HG03460 (cell line): ENCODE measurements at regions not wholly inside any gene's neighbourhood (a gene's known extent, or its start where the extent isn't known, plus 50 kb on each side); places are given as distances from the start of the nearest gene placed in this dataset.

Experiments used
- ATAC-seq: cut with Tn5 transposase; IDR thresholded peaks from one replicate; pipeline ENCODE4 v1.9.1; 2021; ENCODE audit not compliant: unreplicated experiment

- ATAC-seq = no peak
These were observed 958.5 kb downstream of the BRD1 start for GRCh38 chr22:48869161-48869560.

GRCh38 chr22:48868554-48868953 lies 959.1 kb downstream of the BRD1 start:
- no peak for ATAC-seq

GRCh38 chr22:48867891-48868290 lies 959.8 kb downstream of the BRD1 start:
- no peak for ATAC-seq

GRCh38 chr22:48866906-48867681 lies 960.6 kb downstream of the BRD1 start:
- no peak for ATAC-seq

- ATAC-seq = no peak
These were observed 962.9 kb downstream of the BRD1 start for GRCh38 chr22:48864748-48865147.

GRCh38 chr22:48863965-48864528 lies 963.6 kb downstream of the BRD1 start:
- no peak for ATAC-seq

GRCh38 chr22:48860557-48860956 lies 967.1 kb downstream of the BRD1 start:
- no peak for ATAC-seq

GRCh38 chr22:48858856-48859255 lies 968.8 kb downstream of the BRD1 start:
- ATAC-seq = no peak

GRCh38 chr22:48858121-48858520 lies 969.6 kb downstream of the BRD1 start:
- no peak for ATAC-seq

GRCh38 chr22:48857202-48857805 lies 970.4 kb downstream of the BRD1 start:
- ATAC-seq = no peak

GRCh38 chr22:48856308-48856615 lies 971.4 kb downstream of the BRD1 start:
- no peak for ATAC-seq

- ATAC-seq = no peak
These were observed 971.9 kb downstream of the BRD1 start for GRCh38 chr22:48855593-48856307.

GRCh38 chr22:48855013-48855412 lies 972.7 kb downstream of the BRD1 start:
- ATAC-seq = no peak

GRCh38 chr22:48853627-48854240 lies 973.9 kb downstream of the BRD1 start:
- ATAC-seq = no peak

GRCh38 chr22:48851933-48852549 lies 975.6 kb downstream of the BRD1 start:
- no peak for ATAC-seq

- ATAC-seq = no peak
These were observed 976.9 kb downstream of the BRD1 start for GRCh38 chr22:48850658-48851287.

GRCh38 chr22:48849963-48850657 lies 977.6 kb downstream of the BRD1 start:
- no peak for ATAC-seq

- no peak for ATAC-seq
These were observed 978.3 kb downstream of the BRD1 start for GRCh38 chr22:48849219-48849912.

- no peak for ATAC-seq
These were observed 981.5 kb downstream of the BRD1 start for GRCh38 chr22:48846200-48846599.
